H9 (cell line): ENCODE measurements at regions not wholly inside any gene's neighbourhood (a gene's known extent, or its start where the extent isn't known, plus 50 kb on each side); places are given as distances from the start of the nearest gene placed in this dataset.

Experiments used
- DNase-seq: peaks from one replicate; pipeline ENCODE4 v3.0.0-alpha.2; 2017
- H2AFZ ChIP-seq: one replicate; pipeline ENCODE4 v1.6.1; 2013; ENCODE audit warnings: mild to moderate bottlenecking, low read length, control low read depth, moderate library complexity
- H2AK5ac ChIP-seq: 2 replicates; pipeline ENCODE4 v1.6.1; 2013; ENCODE audit warnings: low read length, control low read depth, mixed read lengths; ENCODE audit not compliant: insufficient read length
- H2BK120ac ChIP-seq: one replicate; pipeline ENCODE4 v1.6.1; 2013; ENCODE audit warnings: low read depth, mild to moderate bottlenecking, low read length, control low read depth, inconsistent platforms; ENCODE audit not compliant: poor library complexity, severe bottlenecking
- H2BK12ac ChIP-seq: 2 replicates; pipeline ENCODE4 v1.6.1; 2013; ENCODE audit warnings: low read length, control low read depth, mixed read lengths, low read depth; ENCODE audit not compliant: insufficient read length
- H2BK15ac ChIP-seq: 2 replicates; pipeline ENCODE4 v1.6.1; 2013; ENCODE audit warnings: low read depth, low read length, control low read depth
- H2BK20ac ChIP-seq: one replicate; pipeline ENCODE4 v1.6.1; 2013; ENCODE audit warnings: low read depth, mild to moderate bottlenecking, low read length, control low read depth, inconsistent platforms; ENCODE audit not compliant: poor library complexity, severe bottlenecking
- H2BK5ac ChIP-seq: 2 replicates; pipeline ENCODE4 v1.6.1; 2013; ENCODE audit warnings: low read length, control low read depth, mixed read lengths; ENCODE audit not compliant: insufficient read length
- H3K14ac ChIP-seq: 2 replicates; pipeline ENCODE4 v1.6.1; 2013; ENCODE audit warnings: low read length, control low read depth; ENCODE audit not compliant: insufficient read depth
- H3K18ac ChIP-seq: 2 replicates; pipeline ENCODE4 v1.6.1; 2013; ENCODE audit warnings: low read depth, mild to moderate bottlenecking, mixed read lengths, low read length, control low read depth; ENCODE audit not compliant: insufficient read length
- H3K23ac ChIP-seq: 2 replicates; pipeline ENCODE4 v1.6.1; 2013; ENCODE audit warnings: low read length, control low read depth, mixed read lengths, low read depth; ENCODE audit not compliant: insufficient read length
- H3K23me2 ChIP-seq: 2 replicates; pipeline ENCODE4 v1.6.1; 2013; ENCODE audit warnings: low read depth, mild to moderate bottlenecking, mixed read lengths, low read length, control low read depth; ENCODE audit not compliant: insufficient read length, poor library complexity, severe bottlenecking
- H3K27ac ChIP-seq: 2 replicates; pipeline ENCODE4 v1.5.1; 2013; ENCODE audit warnings: low read length, control low read depth, mixed read lengths, low read depth; ENCODE audit not compliant: insufficient read length
- H3K27me3 ChIP-seq: 2 replicates; pipeline ENCODE4 v1.6.1; 2013; ENCODE audit warnings: low read length, control low read depth, inconsistent platforms; ENCODE audit not compliant: insufficient read depth
- H3K4ac ChIP-seq: 2 replicates; pipeline ENCODE4 v1.6.1; 2013; ENCODE audit warnings: low read depth, mild to moderate bottlenecking, control low read depth, inconsistent platforms, low read length, moderate library complexity
- H3K4me1 ChIP-seq: 2 replicates; pipeline ENCODE4 v1.6.1; 2013; ENCODE audit warnings: low read length, control low read depth, inconsistent platforms; ENCODE audit not compliant: insufficient read depth
- H3K4me2 ChIP-seq: 2 replicates; pipeline ENCODE4 v1.6.1; 2013; ENCODE audit warnings: low read length, control low read depth, mixed read lengths; ENCODE audit not compliant: insufficient read length, insufficient read depth
- H3K56ac ChIP-seq: 2 replicates; pipeline ENCODE4 v1.6.1; 2013; ENCODE audit warnings: low read depth, mild to moderate bottlenecking, mixed read lengths, low read length, control low read depth; ENCODE audit not compliant: insufficient read length
- H3K79me1 ChIP-seq: 2 replicates; pipeline ENCODE4 v1.6.1; 2013; ENCODE audit warnings: low read depth, mild to moderate bottlenecking, moderate library complexity, low read length, control low read depth, inconsistent platforms; ENCODE audit not compliant: insufficient read depth, poor library complexity, severe bottlenecking
- H3K79me2 ChIP-seq: 2 replicates; pipeline ENCODE4 v1.6.1; 2013; ENCODE audit warnings: low read length, control low read depth, inconsistent platforms; ENCODE audit not compliant: insufficient read depth
- H3K9ac ChIP-seq: 2 replicates; pipeline ENCODE4 v1.6.1; 2013; ENCODE audit warnings: low read length, control low read depth, mixed read lengths; ENCODE audit not compliant: insufficient read length; ENCODE audit errors: extremely low read depth
- H3K9me3 ChIP-seq: one replicate; pipeline ENCODE4 v1.6.1; 2013; ENCODE audit warnings: low read depth, low read length, inconsistent platforms; ENCODE audit not compliant: control insufficient read depth
- H3T11ph ChIP-seq: one replicate; pipeline ENCODE4 v1.6.1; 2013; ENCODE audit warnings: mild to moderate bottlenecking, low read length, control low read depth, inconsistent platforms
- H4K20me1 ChIP-seq: one replicate; pipeline ENCODE4 v1.6.1; 2013; ENCODE audit not compliant: control insufficient read depth, insufficient read length, insufficient read depth
- H4K5ac ChIP-seq: 2 replicates; pipeline ENCODE4 v1.6.1; 2013; ENCODE audit warnings: low read depth, mild to moderate bottlenecking, mixed read lengths, low read length, control low read depth; ENCODE audit not compliant: insufficient read length
- H4K8ac ChIP-seq: replicated peaks from 2 replicates; pipeline ENCODE4 v1.6.1; 2013; ENCODE audit warnings: low read length, control low read depth, mixed read lengths, low read depth; ENCODE audit not compliant: insufficient read length
- H4K91ac ChIP-seq: 2 replicates; pipeline ENCODE4 v1.6.1; 2013; ENCODE audit warnings: low read depth, mild to moderate bottlenecking, moderate library complexity, mixed read lengths, low read length, control low read depth; ENCODE audit not compliant: insufficient read length
- H3K27ac Mint-ChIP-seq, 3 experiments: 2 replicates in 2 of 3; 3 replicates in 1 of 3; pipeline ENCODE4 v1.8.0; 2020 to 2021; ENCODE audit warnings: mixed read lengths in 3 of 3, mild to moderate bottlenecking in 1 of 3, moderate library complexity in 1 of 3
- H3K27me3 Mint-ChIP-seq: 2 replicates; pipeline ENCODE4 v1.8.0; 2021; ENCODE audit warnings: low read depth, mild to moderate bottlenecking, moderate library complexity, mixed read lengths
- H3K36me3 Mint-ChIP-seq, 3 experiments: 2 replicates in 2 of 3; 3 replicates in 1 of 3; pipeline ENCODE4 v1.8.0; 2020 to 2021; ENCODE audit warnings: low read depth in 3 of 3, mixed read lengths in 3 of 3; ENCODE audit not compliant: insufficient read depth in 1 of 3
- H3K4me1 Mint-ChIP-seq, 2 experiments: 2 replicates each; pipeline ENCODE4 v1.8.0; 2020; ENCODE audit warnings: mixed read lengths in 2 of 2
- H3K4me3 Mint-ChIP-seq, 2 experiments: 2 replicates in 1 of 2; 3 replicates in 1 of 2; pipeline ENCODE4 v1.8.0; 2020 to 2021; ENCODE audit warnings: mild to moderate bottlenecking in 2 of 2, mixed read lengths in 2 of 2, moderate library complexity in 1 of 2
- H3K9me3 Mint-ChIP-seq, 2 experiments: 2 replicates in 1 of 2; 3 replicates in 1 of 2; pipeline ENCODE4 v1.8.0; 2020; ENCODE audit warnings: mild to moderate bottlenecking in 2 of 2, mixed read lengths in 2 of 2, moderate library complexity in 1 of 2
- WGBS: extraction: QIAGEN DNeasy Blood & Tissue Kit; methylation state at CpG from one replicate; pipeline ENCODE4 v1.1.7; 2013; ENCODE audit warnings: missing lambda C conversion rate, low lambda C conversion rate, mixed read lengths; ENCODE audit not compliant: insufficient read length; ENCODE audit errors: extremely low coverage; 5-methylcytosine and 5-hydroxymethylcytosine counted together
- TF ChIP-seq, protein P1 (sequence below): fragments of 200-600 bp; sonication (generic); conservative IDR thresholded peaks from 3 replicates; pipeline ENCODE4 v1.8.0; 2021; ENCODE audit warnings: antibody characterized with exemption, mild to moderate bottlenecking

GRCh38 chr1:229007167-229007566, 263.7 kb upstream of the RAB4A start:
- no peak overlapping the region for H3K27ac ChIP-seq
- no peaks in the 10 kb centered on the region for H3K36me3 Mint-ChIP-seq

More at GRCh38 chr1:229007167-229007566, 263.7 kb upstream of the RAB4A start:
- no peak overlapping the region for H4K91ac ChIP-seq
- H4K20me1 ChIP-seq, result no peaks in the 10 kb centered on the region
- no peak overlapping the region for H2AK5ac ChIP-seq
- no peak overlapping the region for H3K14ac ChIP-seq
- Mint-ChIP-seq H3K27ac (no peak overlapping the region), H3K9me3 (no peaks in the 10 kb centered on the region), H3K4me3 (no peak overlapping the region), H3K4me1 (peaks cover 13 to 15% of the 10 kb centered on the region in 2 experiments), H3K27me3 (peaks cover 3% of the 10 kb centered on the region)
- H3K4me2 ChIP-seq, result no peak overlapping the region
- no peak overlapping the region for H3K23ac ChIP-seq
- no peak overlapping the region for H2BK15ac ChIP-seq
- H2AFZ ChIP-seq, result no peak overlapping the region
- no peak overlapping the region for H4K5ac ChIP-seq
- H3K23me2 ChIP-seq, result no peaks in the 10 kb centered on the region
- no peaks in the 10 kb centered on the region for H3K4me1 ChIP-seq
- H3K4ac ChIP-seq, result no peak overlapping the region
- no peak overlapping the region for H3K18ac ChIP-seq
- no peak for DNase-seq
- no peak overlapping the region for H2BK120ac ChIP-seq
- no peaks in the 10 kb centered on the region for H3K79me2 ChIP-seq
- TF ChIP-seq, protein P1, sequence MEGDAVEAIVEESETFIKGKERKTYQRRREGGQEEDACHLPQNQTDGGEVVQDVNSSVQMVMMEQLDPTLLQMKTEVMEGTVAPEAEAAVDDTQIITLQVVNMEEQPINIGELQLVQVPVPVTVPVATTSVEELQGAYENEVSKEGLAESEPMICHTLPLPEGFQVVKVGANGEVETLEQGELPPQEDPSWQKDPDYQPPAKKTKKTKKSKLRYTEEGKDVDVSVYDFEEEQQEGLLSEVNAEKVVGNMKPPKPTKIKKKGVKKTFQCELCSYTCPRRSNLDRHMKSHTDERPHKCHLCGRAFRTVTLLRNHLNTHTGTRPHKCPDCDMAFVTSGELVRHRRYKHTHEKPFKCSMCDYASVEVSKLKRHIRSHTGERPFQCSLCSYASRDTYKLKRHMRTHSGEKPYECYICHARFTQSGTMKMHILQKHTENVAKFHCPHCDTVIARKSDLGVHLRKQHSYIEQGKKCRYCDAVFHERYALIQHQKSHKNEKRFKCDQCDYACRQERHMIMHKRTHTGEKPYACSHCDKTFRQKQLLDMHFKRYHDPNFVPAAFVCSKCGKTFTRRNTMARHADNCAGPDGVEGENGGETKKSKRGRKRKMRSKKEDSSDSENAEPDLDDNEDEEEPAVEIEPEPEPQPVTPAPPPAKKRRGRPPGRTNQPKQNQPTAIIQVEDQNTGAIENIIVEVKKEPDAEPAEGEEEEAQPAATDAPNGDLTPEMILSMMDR, result no peak
- no peaks in the 10 kb centered on the region for H3K27me3 ChIP-seq
- H3K56ac ChIP-seq, result no peak overlapping the region
- no peak overlapping the region for H3K9ac ChIP-seq
- no peaks in the 10 kb centered on the region for H3K79me1 ChIP-seq
- no peak overlapping the region for H2BK5ac ChIP-seq
- no peak overlapping the region for H2BK20ac ChIP-seq
- H2BK12ac ChIP-seq, result no peak overlapping the region
- no peak overlapping the region for H3T11ph ChIP-seq
- no CpG with 5 or more reads among the region's 7 CpGs for WGBS
- no peaks in the 10 kb centered on the region for H3K9me3 ChIP-seq
- no peak overlapping the region for H4K8ac ChIP-seq
